ENCODE measurements at regions not wholly inside any gene's neighbourhood (a gene's known extent, or its start where the extent isn't known, plus 50 kb on each side); places are given as distances from the start of the nearest gene placed in this dataset.

DNA sequence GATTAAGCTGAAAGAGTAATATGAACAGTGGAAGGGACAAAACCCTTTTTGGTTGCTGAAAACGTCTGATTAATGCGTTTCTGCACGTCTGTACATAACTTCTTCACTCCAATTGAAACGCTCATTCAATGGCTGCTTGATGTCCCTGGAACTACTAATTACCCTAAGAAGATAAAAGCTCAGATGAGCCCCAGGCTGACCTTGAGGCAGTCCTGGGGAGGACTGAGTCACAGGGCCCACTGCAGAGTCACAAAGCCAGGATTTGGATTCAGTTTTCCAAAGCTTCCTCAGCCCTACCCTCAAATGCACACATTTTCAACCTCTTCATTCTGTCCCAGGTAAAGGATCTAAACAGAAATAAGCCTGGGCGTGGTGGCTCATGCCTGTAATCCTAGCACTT is 75.0 kb upstream of the FLT1 start:
- CTCF ChIA-PET (ENCODE audit: partially characterized antibody): no interaction called here
- Histone ChIP-seq H3K36me3 (ENCODE audit: control insufficient read depth in 2 of 4, insufficient read depth in 4 of 4, low read length in 3 of 4) (no peaks in the 10 kb centered on the region), H3K4ac (replicated peaks; ENCODE audit: insufficient read length, low read depth, low read length) (no peak overlapping the region), H3K4me1 (replicated peaks in 1 of 4; ENCODE audit: control insufficient read depth in 3 of 4, insufficient read depth in 4 of 4, low read length in 3 of 4) (peaks cover 0 to 2% (median under 1%) of the 10 kb centered on the region in 4 experiments; a peak in 1 of 7 replicates), H2AFZ (ENCODE audit: low read length) (no peak overlapping the region), H4K91ac (replicated peaks; ENCODE audit: insufficient read length, low read length) (no peak overlapping the region), H4K5ac (ENCODE audit: insufficient read length, low read depth, low read length) (no peak overlapping the region), H3K9ac (replicated peaks in 1 of 4; ENCODE audit: extremely low read depth in 1 of 4, low read depth in 3 of 4, low read length in 3 of 4) (no peak overlapping the region), H3K4me3 (ENCODE audit: extremely low read depth in 1 of 4, insufficient read depth in 2 of 4, low read depth in 3 of 4, low read length in 4 of 4) (no peak overlapping the region), H3K14ac (ENCODE audit: insufficient read length) (no peak overlapping the region), H3K23ac (ENCODE audit: insufficient read length) (no peak overlapping the region), H3K4me2 (ENCODE audit: insufficient read depth in 1 of 2, low read depth in 2 of 2, low read length in 2 of 2) (no peak overlapping the region), H3K18ac (ENCODE audit: extremely low read depth, low read length) (no peak overlapping the region), H3K79me2 (ENCODE audit: control insufficient read depth in 1 of 2, insufficient read depth in 2 of 2, low read length in 2 of 2) (no peaks in the 10 kb centered on the region), H3K23me2 (ENCODE audit: low read depth, low read length) (no peaks in the 10 kb centered on the region), H2BK12ac (ENCODE audit: low read depth, low read length) (no peak overlapping the region), H3K79me1 (ENCODE audit: low read depth, low read length) (no peaks in the 10 kb centered on the region), H2BK120ac (replicated peaks; ENCODE audit: low read depth, low read length) (no peak overlapping the region), H3K56ac (replicated peaks; ENCODE audit: insufficient read length, low read depth, low read length) (no peak overlapping the region), H2BK5ac (ENCODE audit: low read depth, low read length) (no peak overlapping the region), H2AK5ac (ENCODE audit: low read depth, low read length) (no peak overlapping the region), H3K27ac (ENCODE audit: low read depth, low read length) (no peak overlapping the region), H3K9me3 (ENCODE audit: insufficient read depth in 2 of 2, low read depth in 1 of 2, low read length in 1 of 2) (no peaks in the 10 kb centered on the region), H2BK15ac (ENCODE audit: low read length) (no peak overlapping the region), H2BK20ac (ENCODE audit: low read length) (no peak overlapping the region), H3K27me3 (replicated peaks in 1 of 4; ENCODE audit: control insufficient read depth in 3 of 4, extremely low read depth in 1 of 4, insufficient read depth in 3 of 4, low read length in 3 of 4) (peaks cover 0 to 3% (median 0%) of the 10 kb centered on the region in 4 experiments; a peak in 1 of 7 replicates), H4K8ac (ENCODE audit: extremely low read depth, insufficient read depth, low read length) (no peak overlapping the region), H4K20me1 (replicated peaks in 1 of 2; ENCODE audit: control insufficient read depth in 1 of 2, insufficient read depth in 2 of 2, low read length in 2 of 2) (no peaks in the 10 kb centered on the region)
- TF ChIP-seq ATF3 (IDR thresholded peaks at IDR 0.05; ENCODE audit: insufficient read depth, low read depth, low read length) (no peak), SUZ12 (IDR thresholded peaks at IDR 0.05; ENCODE audit: low read length) (no peak), SRF (IDR thresholded peaks at IDR 0.05; ENCODE audit: low read depth, low read length) (no peak), EZH2 (IDR thresholded peaks at IDR 0.05; ENCODE audit: low read depth, low read length, severe bottlenecking) (no peak), TAF1 (IDR thresholded peaks at IDR 0.05; ENCODE audit: low read depth, low read length) (no peak), TCF12 (IDR thresholded peaks at IDR 0.05; ENCODE audit: low read depth, low read length) (no peak), CTBP2 (IDR thresholded peaks at IDR 0.05; ENCODE audit: borderline replicate concordance, insufficient read depth, insufficient read length, low read length) (no peak), SAP30 (IDR thresholded peaks at IDR 0.05; ENCODE audit: insufficient read depth, insufficient replicate concordance, low read length) (no peak)
- FAIRE-seq: no peak
- POLR2A ChIA-PET (ENCODE audit: partially characterized antibody): no interaction called here
- 86% methylated on average over 5 of the region's 5 CpGs; no CpG with 5 or more reads in 1 of the 2 experiments for WGBS, 2 experiments (ENCODE audit: extremely low coverage in 1 of 2, insufficient coverage in 1 of 2, insufficient read length in 1 of 2, insufficient replicate concordance in 2 of 2, low coverage in 1 of 2, low lambda C conversion rate in 2 of 2, missing lambda C conversion rate in 1 of 2)
- no peak for DNase-seq (ENCODE audit: low read depth in 1 of 2, low spot score in 2 of 2)
